Colonic mucosa (tissue), 4 donors: ENCODE measurements at regions not wholly inside any gene's neighbourhood (a gene's known extent, or its start where the extent isn't known, plus 50 kb on each side); places are given as distances from the start of the nearest gene placed in this dataset.

Source experiments
- DNase-seq: peaks from one replicate; pipeline ENCODE4 v3.0.0-alpha.2; 2020
- H3K27ac ChIP-seq: fragments of 200-600 bp; one replicate; pipeline ENCODE4 v1.8.0; 2021
- H3K27me3 ChIP-seq: fragments of 200-600 bp; one replicate; pipeline ENCODE4 v1.8.0; 2021
- H3K36me3 ChIP-seq: fragments of 200-600 bp; one replicate; pipeline ENCODE4 v1.8.0; 2021
- H3K4me1 ChIP-seq: fragments of 200-600 bp; one replicate; pipeline ENCODE4 v1.8.0; 2021; ENCODE audit warnings: mild to moderate bottlenecking
- H3K4me3 ChIP-seq: fragments of 200-600 bp; one replicate; pipeline ENCODE4 v1.8.0; 2021
- H3K9ac ChIP-seq, 2 donors: one replicate each; pipeline ENCODE4 v1.7.0; 2013; ENCODE audit warnings: control low read depth in 2 of 2, low read depth in 2 of 2, low read length in 2 of 2
- H3K9me3 ChIP-seq: fragments of 200-600 bp; one replicate; pipeline ENCODE4 v1.8.0; 2021
- CTCF ChIP-seq: fragments of 200-600 bp; IDR thresholded peaks from one replicate; pipeline ENCODE4 v1.8.0; 2022; ENCODE audit warnings: antibody characterized with exemption, mild to moderate bottlenecking
- intact Hi-C: fragments of 100-400 bp; cut with DNase I; formaldehyde crosslinking; loops from one replicate; pipeline ENCODE4 v1.14.1; 2022
- donor health status: healthy.
- donor health status: DM: no; HTN: no; CAD: no.
- donor health status: DM: no; HTN: no; CAD: no.

- intact Hi-C loops, result no loop called here
- TF ChIP-seq CTCF, result no peak
- no peak overlapping the region for H3K9ac ChIP-seq
- H3K4me1 ChIP-seq, result no peaks in the 10 kb centered on the region
- H3K27me3 ChIP-seq, result no peaks in the 10 kb centered on the region
- no peaks in the 10 kb centered on the region for H3K36me3 ChIP-seq
- no peak overlapping the region for H3K27ac ChIP-seq
- H3K4me3 ChIP-seq, result no peak overlapping the region
- H3K9me3 ChIP-seq, result no peaks in the 10 kb centered on the region
- no peak for DNase-seq
Measured at GRCh38 chr7:126378642-126379041, 874.1 kb downstream of the GRM8 start.

GRCh38 chr7:126370038-126370668 is 882.6 kb downstream of the GRM8 start:
- TF ChIP-seq CTCF, result no peak
- Histone ChIP-seq H3K27me3 (no peaks in the 10 kb centered on the region), H3K27ac (no peak overlapping the region), H3K9me3 (no peaks in the 10 kb centered on the region), H3K4me1 (no peaks in the 10 kb centered on the region), H3K4me3 (no peak overlapping the region), H3K36me3 (no peaks in the 10 kb centered on the region), H3K9ac (no peak overlapping the region)
- no peak for DNase-seq
- intact Hi-C loops, result no loop called here

GRCh38 chr7:126362746-126363145 is 890.0 kb downstream of the GRM8 start:
- intact Hi-C loops, result no loop called here
- TF ChIP-seq CTCF, result no peak
- Histone ChIP-seq H3K36me3 (no peaks in the 10 kb centered on the region), H3K27ac (no peak overlapping the region), H3K9ac (no peak overlapping the region), H3K4me3 (no peak overlapping the region), H3K9me3 (no peaks in the 10 kb centered on the region), H3K4me1 (no peaks in the 10 kb centered on the region), H3K27me3 (no peaks in the 10 kb centered on the region)
- no peak for DNase-seq

- intact Hi-C loops, result no loop called here
- no peak for TF ChIP-seq CTCF
- Histone ChIP-seq H3K4me1 (no peaks in the 10 kb centered on the region), H3K27ac (no peak overlapping the region), H3K9ac (no peak overlapping the region), H3K4me3 (no peak overlapping the region), H3K9me3 (no peaks in the 10 kb centered on the region), H3K36me3 (no peaks in the 10 kb centered on the region), H3K27me3 (no peaks in the 10 kb centered on the region)
- no peak for DNase-seq
Measured at GRCh38 chr7:126361183-126361582, 891.6 kb downstream of the GRM8 start.

GRCh38 chr7:126339813-126340212 is 912.9 kb downstream of the GRM8 start:
- Histone ChIP-seq H3K4me3 (no peak overlapping the region), H3K9me3 (no peaks in the 10 kb centered on the region), H3K9ac (no peak overlapping the region), H3K36me3 (no peaks in the 10 kb centered on the region), H3K27me3 (no peaks in the 10 kb centered on the region), H3K27ac (no peak overlapping the region), H3K4me1 (no peaks in the 10 kb centered on the region)
- no peak for TF ChIP-seq CTCF
- no peak for DNase-seq
- intact Hi-C loops, result no loop called here

- no peak for DNase-seq
- no peak for TF ChIP-seq CTCF
- H3K27me3 ChIP-seq, result no peaks in the 10 kb centered on the region
- intact Hi-C loops, result no loop called here
- no peaks in the 10 kb centered on the region for H3K4me1 ChIP-seq
- no peak overlapping the region for H3K9ac ChIP-seq
- H3K36me3 ChIP-seq, result no peaks in the 10 kb centered on the region
- no peaks in the 10 kb centered on the region for H3K9me3 ChIP-seq
- no peak overlapping the region for H3K27ac ChIP-seq
- no peak overlapping the region for H3K4me3 ChIP-seq
Measured at GRCh38 chr7:126305671-126306070, 947.1 kb downstream of the GRM8 start.
